ENCODE measurements at regions not wholly inside any gene's neighbourhood (a gene's known extent, or its start where the extent isn't known, plus 50 kb on each side); places are given as distances from the start of the nearest gene placed in this dataset.
"Not testable (repeated sequence)": the region's sequence is repeated elsewhere in the genome, so short reads cannot be mapped to it uniquely, and the experiment has no call there.

DNA sequence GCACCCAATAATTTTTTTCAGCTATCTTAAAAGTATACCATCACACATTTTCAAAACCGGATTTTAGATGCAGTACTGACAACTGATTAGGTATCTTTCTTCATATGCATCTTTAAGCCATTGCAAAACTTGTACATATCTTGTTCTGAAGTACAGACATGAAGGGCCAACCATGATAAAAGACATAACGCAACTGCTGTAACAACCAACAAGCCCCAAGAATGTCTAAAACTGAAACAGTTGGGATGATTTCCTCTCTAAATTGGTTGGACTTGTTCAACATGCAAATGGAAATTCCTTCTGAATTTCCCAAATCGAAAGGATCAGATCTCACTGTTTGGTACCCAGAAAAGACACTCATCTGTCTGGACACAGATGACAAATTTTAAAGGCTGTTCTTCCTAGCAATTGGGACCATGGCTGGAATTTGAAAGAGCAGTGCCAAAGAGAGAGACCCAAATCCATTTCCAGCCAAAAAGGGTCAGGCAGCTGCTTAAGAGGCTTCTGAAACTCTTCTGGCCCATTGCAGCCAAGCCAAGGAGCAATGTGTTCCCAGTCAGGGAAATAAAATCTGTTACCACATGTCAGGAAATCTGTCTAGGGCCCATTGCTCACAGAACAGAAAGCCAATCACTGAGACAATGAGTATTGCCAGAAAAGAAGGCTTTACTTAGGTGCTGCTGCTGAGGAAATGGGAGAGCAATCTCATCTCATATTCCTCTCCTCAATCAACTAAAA is 1122.4 kb upstream of the USP15 start:
- no peak for DNase-seq

DNA sequence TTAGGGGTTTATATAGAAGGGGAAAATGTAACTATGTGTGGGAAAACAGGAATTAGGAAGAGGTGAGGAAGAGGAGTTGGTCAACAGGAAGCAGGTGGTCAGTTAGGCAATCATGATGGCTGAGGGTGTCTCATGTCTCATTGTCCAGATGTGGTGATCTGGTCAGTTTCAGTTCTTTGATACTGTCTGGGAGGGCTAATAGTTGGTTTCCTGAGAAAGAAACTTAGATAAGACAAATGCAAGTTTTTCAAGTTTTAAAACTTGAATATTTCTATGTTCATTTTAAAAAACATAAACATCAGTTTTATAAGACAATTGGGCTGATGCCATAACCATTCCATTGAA is 1121.8 kb upstream of the USP15 start:
- no peak for DNase-seq

DNA sequence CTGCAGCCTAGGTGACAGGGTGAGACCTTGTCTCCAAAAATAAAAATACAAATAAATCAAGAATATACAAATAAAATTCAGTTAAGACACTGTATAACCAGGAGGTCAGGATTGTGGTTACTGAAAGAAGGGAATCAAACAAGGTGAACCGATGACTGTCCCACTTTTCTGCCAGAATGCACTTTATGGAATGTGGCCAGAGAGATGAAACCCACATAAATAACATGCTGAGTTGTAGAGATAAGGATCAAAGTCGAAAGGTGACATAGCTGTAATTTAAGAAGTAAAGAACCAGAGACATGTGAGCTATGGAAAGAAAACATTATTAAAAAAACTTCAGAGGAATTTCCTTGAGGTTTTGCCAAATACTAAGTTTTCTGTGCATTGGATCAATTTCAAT is 1098.2 kb upstream of the USP15 start:
- no peak for DNase-seq

DNA sequence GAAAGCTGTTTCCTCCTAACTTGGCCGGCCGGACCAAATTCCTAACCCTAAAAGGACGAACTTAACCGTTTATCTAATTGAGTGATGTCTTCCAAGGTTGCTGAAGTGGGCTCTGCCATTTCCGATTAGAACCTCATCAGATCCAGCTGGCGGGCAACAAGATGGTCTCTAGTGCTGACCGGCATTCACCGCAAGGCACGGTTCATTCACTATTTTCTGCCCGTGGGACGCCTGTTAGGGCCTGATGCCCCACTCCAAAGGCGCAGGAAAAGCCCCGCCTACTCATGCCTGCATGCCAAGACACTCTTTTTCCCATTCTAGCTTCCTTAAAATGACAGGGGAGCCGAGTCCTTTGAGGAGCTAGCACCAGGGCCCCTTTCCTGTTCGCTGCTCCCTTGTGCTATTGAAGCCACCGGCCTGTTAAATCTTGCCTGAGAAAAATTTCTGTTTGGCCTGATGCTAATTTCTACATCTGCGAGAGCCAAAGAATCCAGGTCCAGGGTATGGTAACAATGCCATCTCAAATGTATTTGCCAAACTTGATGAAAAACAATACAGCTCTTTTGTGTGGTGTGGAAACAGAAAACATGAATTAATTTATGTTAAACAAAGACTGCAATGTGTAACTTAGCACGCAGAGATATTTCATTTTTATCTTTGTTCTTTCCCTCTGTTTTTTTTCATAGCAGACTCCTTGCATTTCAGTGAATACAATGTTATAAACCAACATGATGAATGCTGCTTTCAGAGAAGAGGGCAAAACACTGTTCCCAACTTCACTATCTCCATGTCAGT is 1071.2 kb upstream of the USP15 start:
- DNase-seq: no peak

DNA sequence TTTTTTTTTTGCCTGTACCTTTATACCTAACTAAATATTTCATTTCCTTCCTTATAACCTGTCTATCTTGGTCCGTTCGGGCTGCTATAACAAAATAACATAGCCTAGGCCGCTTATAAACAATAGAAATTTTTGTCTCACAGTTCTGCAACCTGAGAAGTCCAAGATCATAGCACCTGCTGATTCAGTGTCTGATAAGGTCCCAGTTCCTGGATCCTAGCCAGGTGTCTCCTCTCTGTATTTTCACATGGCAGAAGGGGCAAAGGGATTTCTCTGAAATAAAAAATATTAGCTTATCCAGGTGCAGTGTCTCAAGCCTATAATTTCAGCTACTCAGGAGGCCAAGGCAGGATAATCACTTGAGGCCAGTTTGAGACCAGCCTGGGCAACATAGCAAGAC is 1046.6 kb upstream of the USP15 start:
- DNase-seq: peak; percentile 40 to 43

DNA sequence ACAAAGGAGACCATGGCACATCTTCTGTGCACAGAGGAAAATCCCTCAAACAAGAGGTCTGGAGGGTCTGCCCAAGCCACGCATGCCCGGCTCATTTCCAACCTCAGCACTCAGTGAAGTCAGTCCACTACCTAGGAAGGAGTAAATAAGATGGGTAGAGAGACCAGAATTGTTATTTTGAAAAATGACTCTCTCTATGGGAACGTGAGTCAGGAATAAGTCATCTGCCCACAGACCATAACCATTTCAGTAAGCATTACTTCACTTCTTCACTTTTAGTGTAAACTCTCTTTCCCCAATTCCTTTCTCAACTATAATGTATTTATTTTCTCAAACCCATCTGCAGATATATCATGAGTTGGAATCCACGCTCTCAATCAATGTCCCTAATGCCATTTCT is 1039.9 kb upstream of the USP15 start:
- DNase-seq: no peak

DNA sequence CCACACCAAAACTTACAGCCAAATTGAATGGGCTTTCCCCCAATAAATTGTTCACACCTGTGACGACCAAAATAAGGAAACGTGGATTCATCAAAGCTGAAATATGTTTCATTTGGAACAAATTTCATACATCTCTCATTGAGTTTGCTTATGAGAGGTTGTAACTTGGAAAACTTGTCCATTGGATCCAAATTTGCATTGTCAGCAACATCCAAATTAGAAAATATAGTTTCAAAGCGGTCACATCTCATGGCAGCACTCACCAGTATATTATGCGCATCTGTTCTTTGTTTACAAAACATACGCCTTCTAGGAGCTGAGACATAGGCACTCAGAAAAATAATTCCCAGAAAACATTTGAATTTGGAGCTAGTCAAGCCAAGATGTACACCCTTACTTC is 1028.2 kb upstream of the USP15 start:
- no peak for DNase-seq

DNA sequence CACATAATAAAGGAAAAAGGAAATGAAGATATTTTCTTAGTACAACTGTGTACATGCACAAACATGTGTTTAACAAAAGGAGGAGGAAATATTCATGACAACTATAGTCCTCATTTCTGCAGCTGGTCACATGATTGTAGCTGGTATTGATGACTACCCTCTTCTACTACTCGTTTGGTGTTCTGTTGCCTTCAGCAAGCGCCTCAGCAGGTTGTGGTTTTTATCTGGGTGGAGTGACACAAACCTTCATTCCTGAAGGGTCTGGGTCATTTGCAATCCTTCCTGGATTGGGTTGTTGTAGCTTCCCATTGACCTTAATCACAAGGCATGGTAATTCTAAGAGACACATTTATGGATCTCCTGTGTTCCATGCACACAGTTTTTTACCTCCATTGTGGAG is 1009.9 kb upstream of the USP15 start:
- DNase-seq: no peak

DNA sequence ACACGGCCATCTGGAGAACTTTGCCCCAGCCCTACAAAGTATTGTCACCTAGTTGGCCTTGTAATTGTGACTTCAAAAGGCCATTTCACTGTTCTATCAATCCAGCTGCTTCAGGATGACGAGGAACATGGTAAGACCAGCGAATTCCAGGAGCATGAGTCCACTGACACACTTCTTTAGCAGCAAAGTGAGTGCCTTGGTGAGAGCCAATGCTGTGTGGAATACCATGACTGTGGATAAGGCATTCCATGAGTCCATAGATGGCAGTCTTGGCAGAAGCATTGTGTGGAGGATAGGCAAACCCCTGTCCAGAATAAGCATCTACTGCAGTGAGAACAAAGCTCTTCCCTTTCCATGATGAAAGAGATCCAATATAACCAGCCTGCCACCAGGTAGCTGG is 1009.1 kb upstream of the USP15 start:
- no peak for DNase-seq

DNA sequence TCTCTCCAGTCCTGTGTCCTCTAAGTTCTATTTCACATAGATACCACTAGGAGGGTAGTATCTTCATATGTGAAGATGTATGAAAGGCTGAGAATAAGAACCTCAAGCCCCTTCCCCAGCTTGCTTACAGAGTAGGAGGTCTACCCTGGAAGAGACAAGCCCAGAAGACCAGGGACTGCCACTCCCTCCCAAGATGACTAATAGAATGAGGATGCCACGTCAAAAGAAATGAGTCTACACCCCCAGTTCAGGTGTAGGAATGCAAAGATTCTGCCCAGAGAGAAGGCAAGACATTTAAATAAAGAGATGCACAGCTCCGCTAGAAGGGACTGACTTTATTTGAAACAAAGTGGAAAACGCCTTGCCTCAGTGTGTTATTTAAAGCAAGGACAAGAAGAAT is 1006.0 kb upstream of the USP15 start:
- DNase-seq: no peak

DNA sequence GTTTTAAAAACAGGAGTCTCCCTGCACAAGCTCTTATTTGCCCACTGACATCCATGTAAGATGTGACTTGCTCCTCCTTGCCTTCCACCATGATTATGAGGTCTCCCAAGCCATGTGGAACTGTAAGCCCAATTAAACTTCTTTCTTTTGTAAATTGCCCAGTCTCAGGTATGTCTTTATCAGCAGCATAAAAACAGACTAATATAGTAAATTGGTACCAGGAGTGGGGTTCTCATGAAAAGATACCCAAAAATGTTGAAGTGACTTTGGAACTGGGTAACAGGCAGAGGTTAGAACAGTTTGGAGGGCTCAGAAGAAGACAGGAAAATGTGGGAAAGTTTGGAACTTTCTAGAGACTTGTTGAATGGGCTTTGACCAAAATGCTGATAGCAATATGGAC is 995.9 kb upstream of the USP15 start:
- DNase-seq: not testable (repeated sequence)

DNA sequence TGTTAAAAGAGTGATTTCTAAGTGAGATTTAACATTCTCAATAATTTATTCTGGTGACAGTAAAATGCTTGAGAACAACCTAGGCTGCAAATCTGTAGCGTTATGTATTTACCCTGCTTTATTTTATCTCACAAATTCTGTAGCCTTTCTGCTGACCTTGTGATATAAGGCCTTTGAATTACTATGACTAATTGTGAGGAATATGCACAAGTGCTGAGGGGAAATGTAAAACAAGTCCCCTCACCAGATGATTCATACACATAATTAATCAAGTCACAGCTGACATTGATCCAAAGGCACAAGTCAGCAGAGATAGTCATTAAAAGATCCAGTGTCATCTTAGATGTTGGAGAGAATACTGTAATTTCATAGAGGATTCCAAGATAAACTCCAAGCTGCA is 992.7 kb upstream of the USP15 start:
- no peak for DNase-seq

DNA sequence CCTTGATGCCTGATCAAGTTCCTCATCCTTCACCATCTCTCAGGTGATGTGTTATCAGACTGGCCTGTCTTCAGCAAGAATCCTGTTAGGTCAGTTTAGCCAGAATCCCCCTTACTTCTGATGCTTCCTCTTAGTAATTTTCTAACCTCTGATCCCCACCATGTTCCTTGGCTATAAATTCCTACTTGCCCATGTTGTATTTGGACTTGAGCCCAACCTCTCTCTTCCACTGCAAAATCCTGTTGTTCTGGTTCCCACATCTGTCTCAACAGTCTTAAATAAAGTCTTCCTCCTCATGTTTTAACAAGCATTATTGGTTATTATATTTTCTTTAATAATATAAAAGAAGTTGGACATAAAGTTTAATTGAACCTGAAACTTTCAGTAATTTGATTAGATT is 987.8 kb upstream of the USP15 start:
- DNase-seq: no peak

DNA sequence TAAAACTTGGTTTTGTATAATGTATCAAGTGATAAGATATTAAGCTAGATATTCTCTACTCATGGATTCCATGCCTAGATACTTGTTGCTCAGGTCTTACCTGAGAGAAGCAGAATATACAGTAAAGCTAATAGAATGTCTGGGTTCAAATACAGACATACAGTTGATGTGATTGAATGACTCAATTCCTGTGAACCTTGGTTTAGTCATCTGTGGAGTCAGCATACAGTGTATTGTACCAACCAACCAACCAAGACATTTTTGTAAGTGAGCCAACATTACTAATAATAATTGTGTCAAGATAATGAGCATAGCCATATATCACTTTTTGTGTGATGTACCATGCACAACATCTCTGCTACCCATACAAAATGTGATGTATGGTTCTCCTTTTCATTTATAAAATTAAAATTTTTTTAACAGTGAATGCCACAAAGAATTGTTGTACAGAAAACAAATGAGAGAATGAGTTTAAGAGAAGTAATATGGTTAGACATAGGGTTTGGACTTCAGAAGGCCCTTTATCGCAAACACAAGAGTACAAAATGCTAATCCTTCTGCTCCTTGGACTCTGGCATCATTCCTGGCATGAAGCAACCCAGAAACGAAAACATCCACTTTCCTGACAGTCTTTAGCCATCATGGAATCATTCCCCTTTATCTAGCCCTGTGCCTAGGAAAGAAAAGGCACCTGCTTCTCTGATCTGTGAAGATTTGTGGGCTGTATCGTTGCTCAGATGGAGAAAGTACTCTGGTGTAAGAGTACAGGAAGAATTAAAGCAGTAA is 977.2 kb upstream of the USP15 start:
- no peak for DNase-seq

DNA sequence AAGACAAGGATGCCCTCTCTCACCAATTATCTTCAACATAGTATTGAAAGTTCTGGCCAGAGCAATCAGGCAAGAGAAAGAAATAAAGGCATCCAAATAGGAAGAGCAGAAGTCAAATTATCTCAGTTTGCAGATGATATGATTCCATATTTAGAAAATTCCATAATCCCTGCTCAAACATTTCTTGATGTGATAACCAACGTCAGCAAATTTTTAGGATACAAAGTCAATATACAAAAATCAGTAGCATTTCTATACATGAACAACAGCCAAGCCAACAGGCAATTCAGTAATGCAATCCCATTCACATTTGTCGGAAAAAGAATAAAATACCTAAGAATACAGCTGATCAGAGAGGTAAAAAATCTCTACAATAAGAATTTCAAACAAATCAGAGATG is 969.7 kb upstream of the USP15 start:
- DNase-seq: no peak

DNA sequence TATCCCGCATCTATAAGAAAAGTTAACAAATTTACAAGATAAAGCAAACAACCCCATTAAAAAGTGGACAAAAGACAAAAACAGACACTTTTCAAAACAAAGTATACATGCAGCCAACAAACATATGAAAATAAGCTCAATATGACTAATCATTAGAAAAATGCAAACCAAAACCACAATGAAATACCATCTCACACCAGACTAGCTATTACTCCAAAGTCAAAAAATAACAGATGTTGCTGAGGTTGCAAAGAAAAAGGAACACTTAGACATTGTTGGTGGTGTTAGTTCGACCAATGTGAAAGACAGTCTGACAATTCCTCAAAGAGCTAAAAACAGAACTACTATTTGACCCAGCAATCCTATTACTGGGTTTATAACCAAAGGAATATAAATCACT is 968.6 kb upstream of the USP15 start:
- DNase-seq: no peak

DNA sequence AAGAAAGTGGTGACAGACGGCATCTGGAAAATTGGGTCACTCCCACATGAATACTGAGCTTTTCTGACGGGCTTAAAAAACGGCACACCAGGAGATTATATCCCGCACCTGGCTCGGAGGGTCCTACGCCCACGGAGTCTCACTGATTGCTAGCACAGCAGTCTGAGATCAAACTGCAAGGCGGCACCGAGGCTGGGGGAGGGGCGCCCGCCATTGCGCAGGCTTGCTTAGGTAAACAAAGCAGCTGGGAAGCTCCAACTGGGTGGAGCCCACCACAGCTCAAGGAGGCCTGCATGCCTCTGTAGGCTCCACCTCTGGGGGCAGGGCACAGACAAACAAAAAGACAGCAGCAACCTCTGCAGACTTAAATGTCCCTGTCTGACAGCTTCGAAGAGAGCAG is 966.2 kb upstream of the USP15 start:
- not testable (repeated sequence) for DNase-seq

DNA sequence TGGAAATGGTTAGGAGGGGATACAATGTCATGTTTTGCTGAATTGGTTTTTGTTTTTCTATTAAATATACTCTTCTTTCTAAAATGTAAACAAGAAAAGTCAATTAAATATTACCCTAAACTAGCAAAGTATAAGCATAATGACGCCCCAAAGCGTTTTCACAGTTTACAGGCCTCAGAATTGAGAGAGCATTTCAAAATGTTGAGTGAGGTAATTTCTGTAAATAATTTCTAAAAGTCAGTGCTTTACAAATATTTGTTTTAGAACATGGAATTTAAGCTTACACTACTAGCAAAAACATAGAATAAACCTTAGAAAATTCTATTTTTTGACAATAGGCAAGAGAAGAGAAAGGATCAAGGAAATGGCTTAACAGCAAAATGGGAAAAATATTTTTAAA is 958.4 kb upstream of the USP15 start:
- no peak for DNase-seq

DNA sequence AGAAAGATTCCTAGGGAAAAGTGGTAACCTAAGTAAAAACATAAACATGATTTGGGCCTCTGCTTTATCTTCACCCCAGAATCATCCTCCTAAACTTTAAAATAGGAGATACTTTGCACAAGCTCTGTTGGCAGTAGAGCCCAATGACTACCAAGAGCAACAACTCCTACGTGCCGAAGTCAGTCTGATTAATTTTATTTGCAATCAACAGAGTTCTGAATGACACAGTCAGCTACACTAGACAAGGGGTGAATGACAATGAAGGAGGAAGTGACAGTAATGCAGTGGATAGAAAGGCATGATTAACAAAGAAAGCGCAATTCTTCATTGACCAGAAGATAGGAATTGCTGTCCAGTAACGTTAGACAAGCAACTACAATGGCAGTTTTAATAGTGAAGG is 957.9 kb upstream of the USP15 start:
- DNase-seq: no peak

DNA sequence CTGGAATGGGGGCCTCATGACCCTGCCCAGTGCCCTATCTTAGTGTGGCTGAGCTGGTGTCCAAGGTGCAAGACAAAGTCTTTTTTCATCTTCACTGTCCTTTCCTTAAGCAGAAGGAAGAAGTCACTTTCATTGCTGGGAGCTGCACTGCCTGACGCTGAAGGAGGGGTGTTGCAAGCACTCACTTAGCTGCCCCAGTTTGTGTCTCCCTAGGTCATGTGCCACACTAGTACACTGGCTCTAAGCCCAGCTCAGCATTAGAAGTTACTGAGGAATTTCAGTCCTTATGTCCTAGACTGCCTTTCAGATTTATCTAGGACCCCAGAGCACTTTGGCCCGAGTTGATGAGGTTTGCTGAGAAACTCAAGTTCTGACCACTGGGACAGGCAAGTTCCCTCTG is 952.0 kb upstream of the USP15 start:
- DNase-seq: no peak

DNA sequence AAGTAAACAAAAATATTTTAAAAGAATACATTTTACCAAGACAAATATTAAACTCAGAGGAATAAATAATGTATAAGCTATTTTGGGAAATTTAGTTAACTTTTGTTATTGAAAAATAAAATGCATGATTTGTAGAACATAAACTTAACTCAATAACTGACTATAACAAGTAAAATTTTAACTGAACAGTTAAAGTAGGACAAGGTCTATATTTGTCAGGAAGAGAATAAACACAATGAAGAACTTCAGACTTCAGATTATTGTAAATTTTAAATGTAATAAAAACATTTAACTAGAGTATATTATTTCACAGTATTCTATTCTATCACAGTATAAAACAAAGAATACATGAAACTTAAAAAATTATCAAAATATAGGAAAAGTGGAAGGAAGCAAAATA is 948.8 kb upstream of the USP15 start:
- DNase-seq: no peak

DNA sequence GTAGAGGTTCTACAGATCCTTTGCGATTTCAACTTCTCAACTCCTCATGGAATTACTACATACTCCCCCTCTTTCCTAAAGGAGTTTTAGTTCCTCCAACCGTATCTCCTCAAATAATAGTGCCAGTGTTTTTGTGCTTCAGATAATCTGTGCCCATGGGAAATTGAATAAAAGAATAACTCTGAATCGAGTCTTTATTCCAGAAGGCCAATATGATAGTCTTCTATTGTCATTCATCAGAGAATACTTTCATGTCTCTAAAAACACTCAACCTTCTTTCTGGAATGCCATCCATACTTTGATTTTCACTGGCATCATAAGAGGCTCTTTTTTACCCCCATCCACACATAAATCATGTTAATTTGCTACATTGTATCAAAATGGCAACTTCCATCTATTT is 911.3 kb upstream of the USP15 start:
- DNase-seq: no peak

DNA sequence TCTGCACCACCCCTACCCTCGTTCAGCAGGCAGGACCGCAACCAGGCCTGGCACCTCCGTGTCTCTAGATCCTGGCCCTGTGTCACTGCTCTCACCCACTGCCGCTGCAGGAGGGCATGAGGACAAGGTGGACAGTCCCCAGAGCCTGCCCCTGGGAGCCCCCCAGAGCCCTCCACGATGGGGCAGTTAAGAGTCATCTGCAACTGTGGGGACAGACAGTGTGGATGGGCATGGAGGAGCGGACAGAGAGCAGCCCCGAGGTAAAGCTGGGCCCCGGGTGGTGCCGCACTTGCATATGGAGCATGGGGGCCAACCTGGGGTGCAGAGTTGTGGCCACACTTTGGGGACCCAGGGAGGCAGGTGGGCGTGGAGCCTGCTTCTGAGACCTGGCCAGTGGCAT is 905.1 kb upstream of the USP15 start:
- no peak for DNase-seq

DNA sequence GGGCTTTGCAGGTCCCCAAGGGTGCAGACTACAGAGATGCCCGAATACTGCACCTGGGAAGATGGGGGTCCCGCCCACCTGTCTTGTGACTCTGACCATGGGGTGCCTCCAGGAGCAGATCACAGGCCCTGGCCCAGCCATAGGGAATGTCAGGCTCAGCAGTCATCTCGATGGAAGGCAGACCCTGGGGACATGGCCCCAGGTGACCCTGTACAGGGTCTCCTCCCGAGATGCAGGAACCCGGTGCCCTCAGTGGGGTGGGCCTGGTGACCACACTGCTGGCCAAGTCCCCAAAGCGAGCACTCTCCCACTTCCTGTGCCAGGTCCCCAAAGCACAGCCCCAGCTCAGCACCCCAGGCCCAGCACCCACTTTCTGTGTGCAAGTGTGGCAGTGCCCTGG is 903.7 kb upstream of the USP15 start:
- DNase-seq: no peak
